ENCODE measurements at regions not wholly inside any gene's neighbourhood (a gene's known extent, or its start where the extent isn't known, plus 50 kb on each side); places are given as distances from the start of the nearest gene placed in this dataset.

- no peak overlapping the region for H3K4me3 ChIP-seq
- H3K27me3 ChIP-seq = no peaks in the 10 kb centered on the region
- H3K4me1 ChIP-seq (replicated peaks in 1 of 2) = no peaks in the 10 kb centered on the region
- no peaks in the 10 kb centered on the region for H3K9me3 ChIP-seq (replicated peaks in 1 of 3)
- no peaks in the 10 kb centered on the region for H3K36me3 ChIP-seq (replicated peaks in 1 of 2)
- no peak overlapping the region for H3K27ac ChIP-seq
- 27 to 46% (median 35%) methylated on average over 4 of the region's 4 CpGs for WGBS, 4 donors
- intact Hi-C loops (cut with DNase I) = no loop called here
- TF ChIP-seq POLR2A (IDR thresholded peaks at IDR 0.05) (no peak), CTCF (IDR thresholded peaks at IDR 0.05) (no peak)
- no peak for DNase-seq
Observed at GRCh38 chr4:23484689-23485088, 405.2 kb downstream of the PPARGC1A start.

GRCh38 chr4:23483320-23483960, 406.4 kb downstream of the PPARGC1A start:
- Histone ChIP-seq H3K9me3 (replicated peaks in 1 of 3) (no peaks in the 10 kb centered on the region), H3K4me3 (no peak overlapping the region), H3K4me1 (replicated peaks in 1 of 2) (no peaks in the 10 kb centered on the region), H3K36me3 (replicated peaks in 1 of 2) (no peaks in the 10 kb centered on the region), H3K27ac (no peak overlapping the region), H3K27me3 (no peaks in the 10 kb centered on the region)
- intact Hi-C loops (cut with DNase I) = no loop called here
- TF ChIP-seq POLR2A (IDR thresholded peaks at IDR 0.05) (no peak), CTCF (IDR thresholded peaks at IDR 0.05) (no peak)
- 37 to 60% (median 52%) methylated on average over 5 of the region's 5 CpGs for WGBS, 4 donors
- DNase-seq = no peak

GRCh38 chr4:23481566-23481965, 408.3 kb downstream of the PPARGC1A start:
- intact Hi-C loops (cut with DNase I) = no loop called here
- no peaks in the 10 kb centered on the region for H3K9me3 ChIP-seq (replicated peaks in 1 of 3)
- whole genome bisulfite sequencing, 4 donors = 83 to 95% (median 86%) methylated on average over 1 of the region's 1 CpG
- DNase-seq = no peak
- H3K36me3 ChIP-seq (replicated peaks in 1 of 2) = no peaks in the 10 kb centered on the region
- H3K4me3 ChIP-seq = no peak overlapping the region
- TF ChIP-seq POLR2A (IDR thresholded peaks at IDR 0.05) (no peak), CTCF (IDR thresholded peaks at IDR 0.05) (no peak)
- H3K27me3 ChIP-seq = no peaks in the 10 kb centered on the region
- H3K4me1 ChIP-seq (replicated peaks in 1 of 2) = no peaks in the 10 kb centered on the region
- H3K27ac ChIP-seq = no peak overlapping the region

GRCh38 chr4:23477905-23478304, 411.9 kb downstream of the PPARGC1A start:
- no peak for TF ChIP-seq POLR2A (IDR thresholded peaks at IDR 0.05)
- no peak for TF ChIP-seq CTCF (IDR thresholded peaks at IDR 0.05)
- intact Hi-C loops (cut with DNase I) = no loop called here

More at GRCh38 chr4:23477905-23478304, 411.9 kb downstream of the PPARGC1A start:
- no peaks in the 10 kb centered on the region for H3K27me3 ChIP-seq
- H3K4me1 ChIP-seq (replicated peaks in 1 of 2) = no peaks in the 10 kb centered on the region
- H3K36me3 ChIP-seq (replicated peaks in 1 of 2) = no peaks in the 10 kb centered on the region
- no peak for DNase-seq
- H3K9me3 ChIP-seq (replicated peaks in 1 of 3) = no peaks in the 10 kb centered on the region
- H3K27ac ChIP-seq = no peak overlapping the region
- no peak overlapping the region for H3K4me3 ChIP-seq
